SW 1271 (cell line): ENCODE measurements at regions not wholly inside any gene's neighbourhood (a gene's known extent, or its start where the extent isn't known, plus 50 kb on each side); places are given as distances from the start of the nearest gene placed in this dataset.

Source experiments
- DNase-seq, 2 experiments: peaks; one replicate each; lab custom pipeline; 2025; lab: John Stamatoyannopoulos, UW

DNA sequence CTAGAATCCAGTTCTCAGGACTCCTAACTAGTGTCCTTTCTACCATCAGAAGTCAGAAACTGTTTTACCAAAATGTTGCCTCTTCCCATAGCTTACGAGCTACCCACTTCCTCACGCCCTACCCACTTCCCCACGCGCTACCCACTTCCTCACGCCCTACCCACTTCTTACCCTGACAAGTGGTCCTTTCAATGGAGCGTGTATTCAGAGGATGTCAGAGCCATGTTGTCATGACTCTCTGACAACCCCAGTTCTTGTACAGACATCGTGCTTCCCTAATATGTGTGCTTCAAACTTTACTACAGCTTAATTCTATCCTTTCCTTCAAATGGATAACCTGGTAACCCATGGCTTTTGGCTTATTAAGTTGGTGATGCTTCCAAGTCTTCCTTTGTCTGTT, 84.8 kb upstream of the PHF14 start:
- no peak for DNase-seq

DNA sequence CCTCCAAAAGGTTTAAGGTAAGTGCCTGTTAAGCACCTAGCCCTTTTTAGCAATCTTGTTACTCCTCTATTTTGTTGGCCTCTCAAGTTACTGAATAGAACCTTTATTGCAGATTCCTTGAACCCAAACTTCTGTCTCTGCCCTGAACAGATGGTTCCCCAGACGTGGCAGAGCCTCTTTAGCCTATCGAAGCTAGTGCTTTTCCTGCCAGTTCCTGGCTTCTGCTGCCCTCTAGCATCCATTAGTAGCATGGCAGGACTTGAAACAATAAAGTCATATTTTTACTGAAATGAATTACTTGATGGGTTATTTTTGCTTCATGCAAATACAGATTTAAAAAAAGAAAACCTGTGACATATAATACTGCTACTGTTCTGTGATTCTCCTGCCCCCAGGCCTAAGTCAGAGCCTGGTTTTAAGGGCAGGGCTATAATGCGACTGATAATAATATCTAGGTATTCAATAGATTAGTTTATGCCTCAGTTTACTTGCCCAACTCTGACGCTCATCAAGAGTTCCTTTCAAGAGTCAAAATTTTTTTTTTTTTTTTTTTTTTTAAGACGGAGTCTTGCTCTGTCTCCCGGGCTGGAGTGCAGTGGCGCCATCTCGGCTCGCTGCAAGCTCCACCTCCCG, 84.3 kb upstream of the PHF14 start:
- DNase-seq: peak; percentile 40 to 77

DNA sequence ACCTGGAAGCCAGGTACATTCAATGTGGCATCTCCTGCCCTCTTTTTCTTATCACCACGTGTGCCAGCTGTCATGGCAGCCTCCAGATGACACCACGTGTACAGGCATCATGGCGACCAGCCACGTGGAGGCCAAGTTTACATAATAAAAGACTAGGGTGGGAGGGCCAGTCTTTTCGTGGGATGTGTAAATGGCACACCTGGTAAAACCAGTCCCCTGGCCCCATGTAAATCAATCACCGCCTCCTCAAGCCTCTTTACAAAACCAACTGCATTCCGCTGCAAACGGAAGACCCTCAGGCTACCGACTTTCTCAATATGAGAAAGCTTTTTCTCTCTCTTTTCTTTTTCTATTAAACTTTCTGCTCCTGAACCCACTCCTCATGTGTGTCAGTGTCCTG, 65.1 kb upstream of the PHF14 start:
- no peak for DNase-seq

DNA sequence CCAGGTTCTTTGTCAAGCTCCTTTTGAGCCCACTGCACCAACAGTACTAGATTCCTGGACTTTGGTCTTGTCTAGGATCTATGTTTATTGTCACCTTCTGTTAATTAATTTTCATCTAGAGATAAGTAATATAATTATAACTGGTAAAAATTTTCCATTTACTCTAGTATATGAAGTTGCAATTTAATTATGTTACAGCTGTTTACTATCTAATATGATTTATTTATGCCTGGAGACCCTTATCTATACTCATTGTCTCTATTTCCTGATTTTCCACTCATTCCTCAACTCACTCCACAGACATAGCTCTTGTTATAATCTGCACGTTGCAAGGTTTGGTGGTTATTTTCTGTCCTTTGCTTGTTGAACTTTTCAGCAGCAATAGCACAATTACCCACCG, 63.2 kb upstream of the PHF14 start:
- no peak for DNase-seq

DNA sequence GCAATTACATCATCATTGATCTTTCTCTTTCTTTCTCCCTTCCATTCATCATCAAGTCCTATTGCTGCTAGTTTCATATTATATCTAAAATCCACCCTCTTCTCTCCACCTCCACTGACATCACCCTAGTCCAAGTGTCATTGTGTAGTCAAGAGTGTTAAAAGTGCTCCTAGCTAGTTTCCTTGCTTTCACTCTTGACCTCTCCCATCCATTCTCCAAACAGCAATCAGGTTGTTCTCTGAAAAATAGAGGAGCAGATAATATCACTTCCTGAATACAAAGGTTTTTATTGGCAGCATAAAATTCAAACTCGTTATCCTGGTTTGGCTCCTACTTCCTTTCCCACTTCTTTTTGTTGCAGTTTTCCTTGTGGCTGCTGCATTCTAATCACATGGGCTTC, 61.6 kb upstream of the PHF14 start:
- DNase-seq: no peak

DNA sequence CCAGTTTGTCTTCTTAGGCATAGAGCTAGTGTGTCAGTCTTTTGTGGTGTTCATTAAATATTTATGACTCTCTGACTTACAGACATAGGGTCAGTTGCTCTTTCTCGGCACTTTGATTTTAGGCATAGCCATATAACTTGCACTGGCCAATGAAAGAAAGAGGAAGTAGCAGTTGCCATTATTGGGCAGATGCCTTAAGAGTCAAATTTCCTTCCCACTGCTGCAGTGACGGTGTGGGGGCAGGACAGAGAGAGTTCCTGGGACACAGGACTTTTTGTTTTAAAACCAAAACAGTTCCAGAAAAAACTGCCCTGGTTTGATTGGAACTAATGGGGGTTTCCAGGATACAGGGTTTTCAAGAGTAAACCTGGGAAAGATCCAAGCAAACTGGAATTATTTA, 60.2 kb upstream of the PHF14 start:
- no peak for DNase-seq

DNA sequence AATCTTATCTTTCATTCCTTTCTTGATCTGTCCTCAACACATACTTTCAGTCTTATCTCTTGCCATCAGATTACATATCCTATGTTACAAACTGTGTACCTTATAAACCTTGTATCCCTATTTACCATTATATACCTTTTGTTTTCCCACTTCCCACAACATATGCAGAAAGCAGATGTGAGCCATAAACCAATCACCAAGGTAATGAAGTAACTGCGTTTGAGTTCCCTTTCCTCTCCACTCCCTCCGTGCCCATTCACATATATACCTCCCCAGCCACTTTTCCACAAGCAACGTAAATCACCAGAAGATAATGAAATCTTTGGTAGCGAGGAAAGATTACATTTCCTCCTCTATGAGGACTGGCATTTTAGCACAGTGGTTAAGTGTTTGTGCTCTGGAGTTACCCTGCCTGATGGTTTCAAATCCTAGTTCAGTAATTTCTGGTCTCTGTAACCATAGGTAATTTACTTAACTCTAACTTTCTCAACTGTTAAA, 55.5 kb upstream of the PHF14 start:
- DNase-seq: no peak

DNA sequence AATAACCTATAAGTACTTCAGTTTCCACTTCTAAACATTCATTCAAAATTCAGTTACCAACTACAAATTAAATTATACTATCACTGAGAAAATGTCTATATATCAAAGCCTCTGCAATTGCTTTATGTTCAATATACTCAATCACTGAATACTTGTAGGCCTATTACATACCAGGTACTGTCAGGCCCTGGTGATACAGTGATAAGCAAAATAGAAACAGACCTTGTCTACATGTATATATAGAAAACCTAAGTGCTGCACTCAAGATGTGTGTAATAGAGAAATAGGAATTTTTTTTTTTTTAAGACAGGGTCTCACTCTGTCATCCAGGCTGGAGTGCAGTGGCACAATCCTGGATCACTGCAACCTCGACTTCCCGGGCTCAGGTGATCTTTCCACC, 53.7 kb upstream of the PHF14 start:
- DNase-seq: no peak
